CMK (cell line): ENCODE measurements at regions not wholly inside any gene's neighbourhood (a gene's known extent, or its start where the extent isn't known, plus 50 kb on each side); places are given as distances from the start of the nearest gene placed in this dataset.
A peak's percentile ranks its signal among the peaks of the same experiment; 100 is the strongest.

Experiments used
- DNase-seq: peaks from one replicate; pipeline ENCODE4 v3.0.0-alpha.2; 2010; ENCODE audit warnings: low read depth

GRCh38 chr5:82699737-82700136 lies 377.5 kb downstream of the TMEM167A start:
- no peak for DNase-seq

GRCh38 chr5:82698026-82698425 lies 379.2 kb downstream of the TMEM167A start:
- DNase-seq, result no peak

- DNase-seq, result no peak
Observed at GRCh38 chr5:82694711-82695285, 382.4 kb downstream of the TMEM167A start.

GRCh38 chr5:82692826-82693225 lies 384.4 kb downstream of the TMEM167A start:
- DNase-seq, result no peak

- no peak for DNase-seq
Observed at GRCh38 chr5:82684659-82685058, 392.5 kb downstream of the TMEM167A start.

- DNase-seq, result no peak
Observed at GRCh38 chr5:82684165-82684564, 393.0 kb downstream of the TMEM167A start.

GRCh38 chr5:82679660-82680059 lies 397.5 kb downstream of the TMEM167A start:
- no peak for DNase-seq

GRCh38 chr5:82676661-82677060 lies 398.5 kb upstream of the RPS23 start:
- DNase-seq, result peak; percentile 36

GRCh38 chr5:82674671-82675070 lies 396.5 kb upstream of the RPS23 start:
- no peak for DNase-seq

GRCh38 chr5:82673057-82673809 lies 395.1 kb upstream of the RPS23 start:
- no peak for DNase-seq

GRCh38 chr5:82670692-82671091 lies 392.5 kb upstream of the RPS23 start:
- no peak for DNase-seq

GRCh38 chr5:82669720-82670119 lies 391.6 kb upstream of the RPS23 start:
- DNase-seq, result no peak

- no peak for DNase-seq
Observed at GRCh38 chr5:82666312-82666711, 388.2 kb upstream of the RPS23 start.

- DNase-seq, result peak; percentile 71
Observed at GRCh38 chr5:82664732-82665131, 386.6 kb upstream of the RPS23 start.

- no peak for DNase-seq
Observed at GRCh38 chr5:82663225-82663624, 385.1 kb upstream of the RPS23 start.

- DNase-seq, result no peak
Observed at GRCh38 chr5:82662340-82662739, 384.2 kb upstream of the RPS23 start.

GRCh38 chr5:82661933-82662332 lies 383.8 kb upstream of the RPS23 start:
- DNase-seq, result no peak

GRCh38 chr5:82661462-82661861 lies 383.3 kb upstream of the RPS23 start:
- no peak for DNase-seq

GRCh38 chr5:82659115-82659514 lies 381.0 kb upstream of the RPS23 start:
- no peak for DNase-seq

- DNase-seq, result no peak
Observed at GRCh38 chr5:82657033-82657699, 379.0 kb upstream of the RPS23 start.

GRCh38 chr5:82656341-82656761 lies 378.2 kb upstream of the RPS23 start:
- DNase-seq, result no peak

GRCh38 chr5:82655078-82655477 lies 376.9 kb upstream of the RPS23 start:
- DNase-seq, result no peak

GRCh38 chr5:82649943-82650342 lies 371.8 kb upstream of the RPS23 start:
- DNase-seq, result no peak
